SU-DHL-6 (cell line): ENCODE measurements at regions not wholly inside any gene's neighbourhood (a gene's known extent, or its start where the extent isn't known, plus 50 kb on each side); places are given as distances from the start of the nearest gene placed in this dataset.

Experiments used
- H2AFZ ChIP-seq: fragments of 200-600 bp; sonication (generic); 2 replicates; pipeline ENCODE4 v1.6.1; 2014; ENCODE audit warnings: low read depth, mild to moderate bottlenecking, moderate library complexity, mixed read lengths, antibody characterized with exemption, low read length; ENCODE audit not compliant: severe bottlenecking
- H3F3A ChIP-seq: fragments of 200-600 bp; shearing (Covaris generic); 2 replicates; pipeline ENCODE4 v1.6.0; 2016; ENCODE audit warnings: antibody characterized with exemption, mild to moderate bottlenecking; ENCODE audit not compliant: insufficient read depth
- H3K27ac ChIP-seq: fragments of 200-600 bp; sonication (generic); 2 replicates; pipeline ENCODE4 v1.5.1; 2016; ENCODE audit warnings: low read depth, mild to moderate bottlenecking, low read length, moderate library complexity, mixed read lengths
- H3K27me3 ChIP-seq: fragments of 200-600 bp; sonication (generic), shearing (Covaris generic); 2 replicates; pipeline ENCODE4 v1.6.0; 2014; ENCODE audit warnings: mild to moderate bottlenecking, low read length
- H3K36me3 ChIP-seq: fragments of 200-600 bp; sonication (generic); 2 replicates; pipeline ENCODE4 v1.6.1; 2014; ENCODE audit warnings: mild to moderate bottlenecking, low read length, mixed read lengths
- H3K4me2 ChIP-seq: fragments of 300-600, 200-600 bp; shearing (Covaris generic), sonication (generic); 2 replicates; pipeline ENCODE4 v1.6.0; 2014; ENCODE audit warnings: low read length, low read depth, mild to moderate bottlenecking; ENCODE audit not compliant: poor library complexity, severe bottlenecking
- H3K4me3 ChIP-seq: fragments of 200-600 bp; sonication (generic); 2 replicates; pipeline ENCODE4 v1.5.1; 2014; ENCODE audit warnings: antibody characterized with exemption, low read length, mild to moderate bottlenecking, mixed read lengths; ENCODE audit not compliant: insufficient read depth, poor library complexity, severe bottlenecking
- H3K79me2 ChIP-seq: fragments of 200-600 bp; sonication (generic); 2 replicates; pipeline ENCODE4 v1.6.1; 2014; ENCODE audit warnings: mild to moderate bottlenecking, low read length, moderate library complexity; ENCODE audit not compliant: insufficient read depth
- H3K9ac ChIP-seq: fragments of 200-600 bp; sonication (generic); 2 replicates; pipeline ENCODE4 v1.7.0; 2014; ENCODE audit warnings: mild to moderate bottlenecking, low read length
- H3K9me2 ChIP-seq: fragments of 200-600 bp; sonication (generic); replicated peaks from 2 replicates; pipeline ENCODE4 v1.6.1; 2014; ENCODE audit warnings: low read length; ENCODE audit not compliant: insufficient read depth
- H3K9me3 ChIP-seq: fragments of 200-600 bp; sonication (generic); 2 replicates; pipeline ENCODE4 v1.6.1; 2014; ENCODE audit warnings: low read length, mixed read lengths; ENCODE audit not compliant: insufficient read depth
- H4K20me1 ChIP-seq: fragments of 200-600 bp; sonication (generic); 2 replicates; pipeline ENCODE4 v1.6.1; 2014; ENCODE audit warnings: low read depth, mild to moderate bottlenecking, antibody characterized with exemption, low read length, moderate library complexity, mixed read lengths
- CTCF ChIP-seq: fragments of 200-600 bp; sonication (generic); IDR thresholded peaks from one replicate; pipeline ENCODE4 v1.5.1; 2017; ENCODE audit warnings: antibody characterized with exemption, mild to moderate bottlenecking, low read length, moderate library complexity; ENCODE audit not compliant: insufficient read depth, poor library complexity, severe bottlenecking
- EZH2phosphoT487 ChIP-seq: fragments of 200-600 bp; sonication (generic), shearing (Covaris generic); conservative IDR thresholded peaks from 2 replicates; pipeline ENCODE4 v1.6.1; 2018; ENCODE audit warnings: mild to moderate bottlenecking, antibody characterized with exemption, low read length, moderate library complexity, mixed read lengths

GRCh38 chr3:31050296-31050695 is 155.8 kb upstream of the GADL1 start:
- Histone ChIP-seq H4K20me1 (no peaks in the 10 kb centered on the region), H3K79me2 (no peaks in the 10 kb centered on the region), H3K27me3 (no peaks in the 10 kb centered on the region), H3K4me3 (no peak overlapping the region), H3K9me3 (no peaks in the 10 kb centered on the region), H3K9me2 (no peaks in the 10 kb centered on the region), H3F3A (no peaks in the 10 kb centered on the region), H3K9ac (no peak overlapping the region), H2AFZ (no peak overlapping the region), H3K36me3 (no peaks in the 10 kb centered on the region), H3K4me2 (no peak overlapping the region), H3K27ac (no peak overlapping the region)
- TF ChIP-seq EZH2phosphoT487 (no peak), CTCF (no peak)

GRCh38 chr3:31051226-31051625 is 156.8 kb upstream of the GADL1 start:
- no peaks in the 10 kb centered on the region for H3K79me2 ChIP-seq
- no peaks in the 10 kb centered on the region for H3K9me2 ChIP-seq
- H3F3A ChIP-seq = no peaks in the 10 kb centered on the region
- H3K4me2 ChIP-seq = no peak overlapping the region
- H3K27me3 ChIP-seq = no peaks in the 10 kb centered on the region
- TF ChIP-seq EZH2phosphoT487 (no peak), CTCF (no peak)
- H4K20me1 ChIP-seq = no peaks in the 10 kb centered on the region
- H3K4me3 ChIP-seq = no peak overlapping the region
- H3K27ac ChIP-seq = no peak overlapping the region
- H3K9ac ChIP-seq = no peak overlapping the region
- no peaks in the 10 kb centered on the region for H3K36me3 ChIP-seq
- no peak overlapping the region for H2AFZ ChIP-seq
- no peaks in the 10 kb centered on the region for H3K9me3 ChIP-seq

GRCh38 chr3:31053299-31053698 is 158.8 kb upstream of the GADL1 start:
- H3K4me2 ChIP-seq = no peak overlapping the region
- H3K36me3 ChIP-seq = no peaks in the 10 kb centered on the region
- no peaks in the 10 kb centered on the region for H3F3A ChIP-seq
- no peak overlapping the region for H3K4me3 ChIP-seq
- H3K79me2 ChIP-seq = no peaks in the 10 kb centered on the region
- no peak overlapping the region for H3K27ac ChIP-seq
- no peak overlapping the region for H3K9ac ChIP-seq
- H4K20me1 ChIP-seq = no peaks in the 10 kb centered on the region
- no peak overlapping the region for H2AFZ ChIP-seq
- TF ChIP-seq CTCF (no peak), EZH2phosphoT487 (no peak)
- H3K27me3 ChIP-seq = no peaks in the 10 kb centered on the region
- H3K9me3 ChIP-seq = no peaks in the 10 kb centered on the region
- H3K9me2 ChIP-seq = no peaks in the 10 kb centered on the region

- Histone ChIP-seq H3K36me3 (no peaks in the 10 kb centered on the region), H3K4me3 (no peak overlapping the region), H2AFZ (no peak overlapping the region)
Observed at GRCh38 chr3:31054032-31054431, 159.6 kb upstream of the GADL1 start.

More at GRCh38 chr3:31054032-31054431, 159.6 kb upstream of the GADL1 start:
- Histone ChIP-seq H3F3A (no peaks in the 10 kb centered on the region), H4K20me1 (no peaks in the 10 kb centered on the region), H3K9me3 (no peaks in the 10 kb centered on the region), H3K9me2 (no peaks in the 10 kb centered on the region), H3K9ac (no peak overlapping the region), H3K27ac (no peak overlapping the region), H3K27me3 (no peaks in the 10 kb centered on the region), H3K4me2 (no peak overlapping the region), H3K79me2 (no peaks in the 10 kb centered on the region)
- TF ChIP-seq EZH2phosphoT487 (no peak), CTCF (no peak)
